ENCODE measurements at regions not wholly inside any gene's neighbourhood (a gene's known extent, or its start where the extent isn't known, plus 50 kb on each side); places are given as distances from the start of the nearest gene placed in this dataset.

DNA sequence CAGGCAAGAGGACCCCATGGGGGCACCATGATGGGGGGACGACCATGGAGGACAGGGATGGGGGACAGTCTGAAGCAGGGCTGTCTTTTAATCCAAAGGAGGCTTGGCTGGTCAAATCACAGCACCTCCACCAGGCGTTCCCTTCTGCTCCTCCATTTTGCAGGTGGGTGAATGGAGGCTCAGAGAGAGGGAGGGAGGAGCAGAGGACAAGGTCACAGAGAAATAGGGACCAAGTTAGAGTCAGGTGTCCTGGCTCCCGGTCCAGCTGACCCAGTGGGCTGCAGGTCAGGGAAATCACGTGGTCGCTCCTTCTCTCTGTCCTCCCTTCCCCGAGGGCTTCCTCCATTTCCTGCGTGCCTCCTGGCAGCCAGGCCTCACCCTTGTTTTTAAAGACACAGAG lies 156.4 kb upstream of the SMIM23 start:
- Mint-ChIP-seq H3K27me3 (ENCODE audit: low read depth) (peaks cover 26% of the 10 kb centered on the region), H3K9me3 (ENCODE audit: insufficient read depth) (no peaks in the 10 kb centered on the region), H3K27ac (no peak overlapping the region), H3K4me1 (ENCODE audit: low read depth) (no peaks in the 10 kb centered on the region), H3K36me3 (ENCODE audit: low read depth) (no peaks in the 10 kb centered on the region), H3K4me3 (no peak overlapping the region)
- POLR2A ChIA-PET: no interaction called here
- DNase-seq (no peak), ATAC-seq (no peak)
- CTCF ChIA-PET: interaction anchor here (1.4 kb wide), 2 partner anchors 260 to 280 kb away, joined by 3 to 4 read pairs; no protein-coding TSS in a partner anchor

DNA sequence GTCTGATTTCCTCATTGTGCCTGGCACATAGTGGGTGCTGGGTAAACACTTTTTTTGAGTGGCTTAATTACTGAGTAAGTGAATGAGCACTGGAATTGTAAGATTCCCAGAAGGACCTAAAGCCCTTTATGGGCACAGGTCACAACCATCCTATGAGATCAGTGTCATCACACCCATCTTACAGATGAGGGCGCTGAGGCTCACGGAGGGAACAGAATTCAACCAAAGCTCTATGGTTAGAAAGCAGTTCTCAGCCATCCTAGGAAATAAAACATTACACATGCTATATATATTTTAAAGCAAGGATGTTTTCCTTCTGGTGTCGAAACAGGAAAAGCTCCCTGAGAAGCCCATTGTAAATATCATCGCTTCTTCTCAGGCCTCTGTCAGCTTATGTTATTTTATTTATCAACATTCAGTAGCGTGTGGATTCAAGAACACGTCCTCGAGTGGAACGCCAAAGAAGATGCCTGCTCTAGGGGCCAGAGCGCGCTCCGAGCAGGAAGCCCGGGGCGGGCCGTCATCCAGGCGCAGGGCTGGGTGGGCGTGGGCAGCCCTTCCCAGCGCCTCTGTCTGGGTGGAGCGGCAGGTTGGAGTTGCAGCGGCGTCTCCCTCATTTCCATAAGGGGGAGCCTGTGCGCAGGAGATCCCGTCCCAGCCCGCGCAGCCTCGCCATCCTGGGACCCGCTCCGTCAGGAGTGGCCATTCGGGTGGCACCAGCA lies 155.8 kb upstream of the SMIM23 start:
- no peaks in the 10 kb centered on the region for H3K9me3 Mint-ChIP-seq (ENCODE audit: insufficient read depth)
- ChIA-PET POLR2A (no interaction called here), CTCF (interaction anchor here (1.3 to 1.4 kb wide), 3 partner anchors 236 to 279 kb away, joined by 3 to 4 read pairs (median 3); no protein-coding TSS in a partner anchor)
- peaks cover 26% of the 10 kb centered on the region for H3K27me3 Mint-ChIP-seq (ENCODE audit: low read depth)
- H3K4me1 Mint-ChIP-seq (ENCODE audit: low read depth): no peaks in the 10 kb centered on the region
- no peak overlapping the region for H3K4me3 Mint-ChIP-seq
- ATAC-seq (peak; percentile 55), DNase-seq (no peak)
- H3K27ac Mint-ChIP-seq: no peak overlapping the region
- no peaks in the 10 kb centered on the region for H3K36me3 Mint-ChIP-seq (ENCODE audit: low read depth)

DNA sequence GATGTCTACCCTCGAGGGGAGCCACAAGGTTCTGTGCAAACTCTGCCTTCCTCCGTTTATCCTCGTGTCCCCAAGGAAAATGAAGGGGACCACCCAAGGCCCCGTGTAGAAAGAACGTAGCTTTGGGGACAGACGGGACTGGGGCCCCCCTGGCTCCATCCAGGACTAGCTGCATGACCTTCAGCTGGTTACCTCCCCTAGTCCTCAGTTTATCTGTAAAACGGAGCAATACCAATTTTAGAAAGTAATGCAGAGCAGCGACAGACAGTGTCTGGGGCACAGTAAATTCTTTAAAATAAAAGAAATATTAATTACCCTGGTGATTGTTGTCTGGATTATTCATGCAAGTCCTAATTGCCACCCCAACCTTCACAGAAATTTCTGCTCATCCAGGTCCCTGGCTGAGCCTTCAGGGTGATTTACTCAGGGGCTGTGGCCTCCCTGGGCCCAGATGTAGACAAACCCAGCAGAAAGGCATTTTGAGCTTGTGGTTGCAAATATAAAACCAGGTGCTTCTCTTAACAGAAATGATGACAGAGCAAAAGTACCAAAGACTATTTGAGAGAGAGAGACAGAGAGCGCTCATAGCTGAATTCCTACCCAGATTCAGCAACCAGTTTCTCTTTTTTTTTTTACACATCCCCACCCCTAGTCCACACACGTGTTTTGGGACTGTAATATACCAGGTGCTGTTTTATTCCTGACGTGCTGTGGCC lies 155.1 kb upstream of the SMIM23 start:
- H3K9me3 Mint-ChIP-seq (ENCODE audit: insufficient read depth): no peaks in the 10 kb centered on the region
- no peak for ATAC-seq

DNA sequence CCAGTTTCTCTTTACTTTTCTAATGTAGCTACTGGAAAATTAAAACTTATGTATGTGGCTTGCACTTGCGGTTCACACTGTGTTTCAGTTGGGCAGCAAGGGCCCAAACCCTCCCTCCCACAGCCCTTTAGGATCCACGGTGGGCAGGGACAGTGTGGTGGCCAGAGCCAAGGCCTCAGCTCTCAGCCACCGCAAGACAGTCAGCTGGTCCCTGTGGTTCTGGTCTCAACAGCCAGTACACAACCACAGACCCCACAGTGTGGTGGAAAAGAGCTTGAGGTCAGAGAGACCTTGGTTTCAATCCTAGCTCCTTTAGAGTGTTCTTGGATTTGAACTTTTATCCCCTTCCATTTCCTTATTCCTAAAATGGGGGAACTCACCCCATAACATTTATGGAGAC lies 153.0 kb upstream of the SMIM23 start:
- ChIA-PET CTCF (no interaction called here), POLR2A (no interaction called here)
- no peak for DNase-seq
- Mint-ChIP-seq H3K27me3 (ENCODE audit: low read depth) (peaks cover 26% of the 10 kb centered on the region), H3K27ac (no peak overlapping the region), H3K4me1 (ENCODE audit: low read depth) (no peaks in the 10 kb centered on the region), H3K9me3 (ENCODE audit: insufficient read depth) (no peaks in the 10 kb centered on the region), H3K4me3 (no peak overlapping the region), H3K36me3 (ENCODE audit: low read depth) (no peaks in the 10 kb centered on the region)
- ATAC-seq: no peak

More for the DNA sequence above, 155.1 kb upstream of the SMIM23 start:
- no peak overlapping the region for H3K4me3 Mint-ChIP-seq
- no peak overlapping the region for H3K27ac Mint-ChIP-seq
- ChIA-PET CTCF (interaction anchor here (1.3 to 1.4 kb wide), 3 partner anchors 236 to 278 kb away, joined by 3 to 4 read pairs (median 3); no protein-coding TSS in a partner anchor), POLR2A (interaction anchor here (0.5 kb wide), 1 partner anchor 37 kb away, joined by 3 read pairs; no protein-coding TSS in a partner anchor)
- no peaks in the 10 kb centered on the region for H3K36me3 Mint-ChIP-seq (ENCODE audit: low read depth)
- no peaks in the 10 kb centered on the region for H3K4me1 Mint-ChIP-seq (ENCODE audit: low read depth)
- no peak for DNase-seq
- peaks cover 26% of the 10 kb centered on the region for H3K27me3 Mint-ChIP-seq (ENCODE audit: low read depth)

DNA sequence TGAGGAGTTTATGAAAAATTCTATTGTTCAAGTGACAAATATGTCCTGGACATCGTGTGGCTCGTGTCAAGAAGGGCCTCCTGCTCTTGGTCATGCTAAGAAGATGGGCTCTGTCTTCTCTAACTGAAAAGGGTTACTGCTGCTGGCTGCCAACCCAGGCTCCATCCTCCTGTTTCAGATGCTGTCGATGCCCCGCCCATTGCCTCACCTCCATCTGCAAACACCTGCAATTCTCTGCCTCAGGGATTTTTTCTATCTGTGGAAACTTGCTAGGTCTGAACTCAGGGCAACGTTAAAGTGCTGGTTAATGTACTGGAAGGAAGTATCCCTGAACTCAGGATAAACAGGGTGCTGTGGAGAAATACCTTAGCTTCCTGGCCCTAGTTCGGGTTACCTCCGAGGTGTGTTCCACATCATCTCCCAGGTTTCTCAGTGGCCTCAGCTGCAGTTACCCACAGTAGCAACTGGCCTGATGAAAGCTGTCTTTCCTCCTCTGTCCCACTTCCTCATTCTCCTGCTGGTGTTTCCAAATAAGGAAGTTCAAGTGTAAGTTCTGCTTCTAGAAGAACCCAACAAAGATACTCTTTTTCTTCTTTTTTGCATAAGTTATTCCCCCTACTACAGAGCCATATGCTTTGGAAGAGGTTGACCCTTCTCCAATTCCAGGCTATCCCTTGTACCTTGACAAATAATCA lies 151.7 kb upstream of the SMIM23 start:
- Mint-ChIP-seq H3K4me3 (no peak overlapping the region), H3K27me3 (ENCODE audit: low read depth) (peaks cover 22% of the 10 kb centered on the region)
- POLR2A ChIA-PET: no interaction called here

DNA sequence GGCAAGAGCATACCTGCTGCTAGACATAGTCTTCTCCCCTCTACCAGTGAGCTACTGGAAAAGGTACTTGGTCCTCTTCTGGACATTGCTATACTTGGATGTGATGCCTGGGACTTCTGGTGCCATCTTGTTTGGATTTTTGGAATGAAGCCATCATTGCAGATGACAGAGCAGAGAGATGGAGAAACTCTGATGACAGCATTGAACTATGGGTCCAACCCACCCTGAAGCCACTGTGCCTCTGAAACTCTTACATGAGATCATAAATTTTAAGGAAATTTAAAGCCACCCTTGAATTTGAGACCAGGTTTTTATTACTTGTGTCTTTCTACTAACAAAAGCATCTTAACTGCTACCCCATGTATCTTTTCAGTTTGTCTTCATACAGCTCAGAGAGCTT lies 151.1 kb upstream of the SMIM23 start:
- H3K9me3 Mint-ChIP-seq (ENCODE audit: insufficient read depth): no peaks in the 10 kb centered on the region
- H3K27ac Mint-ChIP-seq: no peak overlapping the region
- no peaks in the 10 kb centered on the region for H3K4me1 Mint-ChIP-seq (ENCODE audit: low read depth)
- DNase-seq (no peak), ATAC-seq (no peak)
- H3K36me3 Mint-ChIP-seq (ENCODE audit: low read depth): no peaks in the 10 kb centered on the region
- ChIA-PET POLR2A (no interaction called here), CTCF (no interaction called here)
- no peak overlapping the region for H3K4me3 Mint-ChIP-seq
- peaks cover 22% of the 10 kb centered on the region for H3K27me3 Mint-ChIP-seq (ENCODE audit: low read depth)

More for the DNA sequence above, 151.7 kb upstream of the SMIM23 start:
- H3K36me3 Mint-ChIP-seq (ENCODE audit: low read depth): no peaks in the 10 kb centered on the region
- ATAC-seq: no peak
- H3K9me3 Mint-ChIP-seq (ENCODE audit: insufficient read depth): no peaks in the 10 kb centered on the region
- no peak overlapping the region for H3K27ac Mint-ChIP-seq
- no peak for DNase-seq
- H3K4me1 Mint-ChIP-seq (ENCODE audit: low read depth): no peaks in the 10 kb centered on the region
- CTCF ChIA-PET: no interaction called here

DNA sequence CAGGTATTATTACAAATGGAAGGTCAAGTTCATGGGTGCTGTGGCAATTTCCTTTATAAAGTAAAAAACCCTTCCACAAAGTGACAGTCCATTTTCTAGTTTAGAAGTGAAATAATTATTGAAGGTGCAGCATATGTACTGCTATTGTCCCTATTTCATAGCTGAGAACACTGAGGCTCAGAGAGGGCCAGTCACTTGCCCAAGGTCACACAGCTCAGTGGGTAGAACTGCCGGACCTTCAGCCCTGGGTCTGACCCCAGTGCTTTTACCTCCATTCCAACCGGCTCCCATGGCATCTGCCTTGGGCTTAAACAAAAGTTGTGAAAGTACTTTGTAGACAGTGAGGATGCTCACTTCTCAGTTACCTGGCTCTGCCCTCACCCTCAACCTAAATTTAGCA lies 150.6 kb upstream of the SMIM23 start:
- H3K27ac Mint-ChIP-seq: no peak overlapping the region
- ChIA-PET POLR2A (no interaction called here), CTCF (no interaction called here)
- peaks cover 22% of the 10 kb centered on the region for H3K27me3 Mint-ChIP-seq (ENCODE audit: low read depth)
- H3K4me1 Mint-ChIP-seq (ENCODE audit: low read depth): no peaks in the 10 kb centered on the region
- no peaks in the 10 kb centered on the region for H3K36me3 Mint-ChIP-seq (ENCODE audit: low read depth)
- DNase-seq: no peak
- H3K9me3 Mint-ChIP-seq (ENCODE audit: insufficient read depth): no peaks in the 10 kb centered on the region
- H3K4me3 Mint-ChIP-seq: no peak overlapping the region
- no peak for ATAC-seq

DNA sequence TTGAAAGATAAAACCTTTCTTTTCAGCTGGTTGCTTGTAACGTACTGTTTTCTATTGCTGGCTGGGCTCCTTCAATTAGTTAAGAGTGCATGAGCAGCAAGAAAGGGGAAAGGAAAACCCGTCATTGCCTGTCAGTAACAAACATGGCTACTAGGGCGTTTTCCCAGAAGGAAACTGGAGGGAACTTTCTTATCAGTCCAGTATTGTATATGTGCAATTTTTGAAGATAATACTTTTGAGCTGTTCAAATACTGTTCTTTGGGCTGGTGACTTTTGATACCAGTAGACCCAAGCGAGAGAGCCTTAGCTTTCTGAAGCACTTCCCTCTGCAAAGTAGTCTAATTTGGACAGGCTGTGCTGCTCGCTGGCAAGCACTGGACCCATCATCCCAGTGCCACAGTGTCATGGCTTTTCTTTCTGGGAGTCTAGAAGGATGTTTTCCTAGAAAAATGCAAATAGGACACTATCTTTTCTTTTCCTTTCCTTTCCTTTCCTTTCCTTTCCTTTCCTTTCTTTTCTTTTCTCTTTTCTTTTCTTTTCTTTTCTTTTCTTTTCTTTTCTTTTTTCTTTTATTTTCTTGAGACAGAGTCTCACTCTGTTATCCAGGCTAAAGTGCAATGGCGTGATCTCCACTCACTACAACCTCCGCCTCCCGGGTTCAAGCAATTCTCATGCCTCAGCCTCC lies 149.9 kb upstream of the SMIM23 start:
- CTCF ChIA-PET: no interaction called here
- no peak for DNase-seq
- H3K27ac Mint-ChIP-seq: no peak overlapping the region
- H3K4me3 Mint-ChIP-seq: no peak overlapping the region
- H3K4me1 Mint-ChIP-seq (ENCODE audit: low read depth): no peaks in the 10 kb centered on the region
- POLR2A ChIA-PET: no interaction called here
- ATAC-seq: no peak
- H3K27me3 Mint-ChIP-seq (ENCODE audit: low read depth): peaks cover 17% of the 10 kb centered on the region
- no peaks in the 10 kb centered on the region for H3K9me3 Mint-ChIP-seq (ENCODE audit: insufficient read depth)
- no peaks in the 10 kb centered on the region for H3K36me3 Mint-ChIP-seq (ENCODE audit: low read depth)

DNA sequence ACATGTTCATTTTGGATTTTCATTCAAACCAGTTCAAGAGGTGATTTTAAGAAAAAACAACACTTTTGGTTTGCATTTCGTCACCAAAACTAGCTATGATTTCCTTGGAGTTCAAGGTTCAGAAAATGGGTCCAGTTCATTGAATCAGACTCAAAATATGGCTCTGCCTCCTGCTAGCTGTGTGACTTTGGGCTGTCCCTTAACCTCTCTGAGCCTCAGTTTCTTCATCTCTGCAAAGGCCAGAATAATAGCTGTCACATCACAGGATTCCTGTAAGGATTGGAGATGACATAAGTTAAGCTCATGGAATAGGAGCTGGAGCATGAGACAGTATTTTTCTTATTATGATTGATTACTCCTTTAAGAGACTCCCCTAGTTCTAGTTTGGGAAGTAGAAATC lies 147.8 kb upstream of the SMIM23 start:
- Mint-ChIP-seq H3K36me3 (ENCODE audit: low read depth) (no peaks in the 10 kb centered on the region), H3K27me3 (ENCODE audit: low read depth) (peaks cover 6% of the 10 kb centered on the region), H3K9me3 (ENCODE audit: insufficient read depth) (no peaks in the 10 kb centered on the region), H3K4me3 (no peak overlapping the region), H3K27ac (no peak overlapping the region), H3K4me1 (ENCODE audit: low read depth) (no peaks in the 10 kb centered on the region)
- DNase-seq (no peak), ATAC-seq (no peak)
- CTCF ChIA-PET: no interaction called here
- POLR2A ChIA-PET: no interaction called here

DNA sequence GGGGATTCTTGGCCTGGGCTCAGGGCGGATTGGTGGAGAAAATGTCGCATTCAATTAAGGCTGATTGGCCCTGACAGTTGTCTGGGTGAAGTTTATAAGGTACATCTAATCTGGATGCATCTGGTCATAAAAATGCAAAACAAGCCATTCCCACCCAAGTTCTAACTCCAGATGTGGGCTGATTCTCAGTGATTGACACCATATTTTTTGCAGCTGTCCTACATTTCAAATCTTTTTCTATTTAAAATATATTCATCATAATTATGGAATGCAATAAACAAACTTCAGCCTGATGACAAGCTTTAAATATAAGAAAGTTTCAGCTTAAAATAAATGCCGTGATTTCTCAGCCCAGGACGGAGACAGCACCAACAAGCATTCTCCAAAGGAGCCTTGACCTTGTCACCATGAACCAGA lies 146.4 kb upstream of the SMIM23 start:
- Mint-ChIP-seq H3K4me1 (ENCODE audit: low read depth) (no peaks in the 10 kb centered on the region), H3K4me3 (no peak overlapping the region), H3K9me3 (ENCODE audit: insufficient read depth) (no peaks in the 10 kb centered on the region), H3K27me3 (ENCODE audit: low read depth) (peaks cover 2% of the 10 kb centered on the region), H3K36me3 (ENCODE audit: low read depth) (no peaks in the 10 kb centered on the region), H3K27ac (no peak overlapping the region)
- ChIA-PET CTCF (no interaction called here), POLR2A (no interaction called here)
- no peak for ATAC-seq
- DNase-seq: no peak

DNA sequence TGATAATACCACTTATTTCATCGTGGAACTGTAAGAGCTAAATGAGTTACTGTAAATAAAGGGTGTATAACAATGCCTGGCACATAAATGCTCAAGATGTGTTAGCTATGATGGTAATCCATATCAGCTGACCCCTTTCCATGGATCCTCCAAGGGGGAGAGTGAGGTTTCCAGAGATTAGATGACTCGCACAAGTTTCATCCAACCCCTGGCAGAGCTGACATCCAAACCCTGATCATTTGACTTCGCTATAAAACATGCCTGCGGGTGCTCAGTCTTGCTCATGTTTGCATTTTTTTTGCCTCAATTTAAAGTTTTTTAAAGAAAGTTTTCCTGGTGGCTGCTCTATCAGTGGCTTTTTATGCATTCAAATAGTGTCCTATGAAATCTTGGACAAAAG lies 145.7 kb upstream of the SMIM23 start:
- Mint-ChIP-seq H3K9me3 (ENCODE audit: insufficient read depth) (no peaks in the 10 kb centered on the region), H3K36me3 (ENCODE audit: low read depth) (no peaks in the 10 kb centered on the region), H3K4me1 (ENCODE audit: low read depth) (no peaks in the 10 kb centered on the region), H3K27ac (no peak overlapping the region), H3K4me3 (no peak overlapping the region), H3K27me3 (ENCODE audit: low read depth) (peaks cover 2% of the 10 kb centered on the region)
- no peak for ATAC-seq
- no peak for DNase-seq
- ChIA-PET CTCF (interaction anchor here (0.7 kb wide), 1 partner anchor 60 kb away, joined by 4 read pairs; no protein-coding TSS in a partner anchor), POLR2A (no interaction called here)

DNA sequence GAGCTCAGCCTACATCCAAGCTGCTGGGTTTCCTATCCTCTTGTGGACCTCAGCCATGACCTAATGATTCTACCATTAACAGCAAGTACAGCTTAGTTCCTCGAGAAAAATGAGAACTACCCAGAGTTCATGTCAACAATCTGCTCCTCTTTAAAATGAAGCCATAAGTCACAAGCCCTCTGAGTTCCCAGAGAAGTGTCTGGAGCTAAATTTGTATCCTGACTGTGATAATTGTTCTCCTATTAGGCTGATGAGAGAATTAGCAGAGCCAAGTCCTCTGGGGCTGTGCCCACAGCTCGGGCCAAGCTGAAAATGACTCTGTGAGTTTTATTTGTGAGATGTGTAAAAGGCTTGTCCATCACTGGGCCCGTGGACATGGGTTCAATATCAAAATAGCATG lies 145.1 kb upstream of the SMIM23 start:
- DNase-seq (no peak), ATAC-seq (no peak)
- Mint-ChIP-seq H3K4me3 (no peak overlapping the region), H3K4me1 (ENCODE audit: low read depth) (no peaks in the 10 kb centered on the region), H3K36me3 (ENCODE audit: low read depth) (no peaks in the 10 kb centered on the region), H3K9me3 (ENCODE audit: insufficient read depth) (no peaks in the 10 kb centered on the region), H3K27ac (no peak overlapping the region), H3K27me3 (ENCODE audit: low read depth) (peaks cover 2% of the 10 kb centered on the region)
- ChIA-PET POLR2A (no interaction called here), CTCF (no interaction called here)

Measured in activated CD8-positive, alpha-beta T cell treated with anti-CD3 and anti-CD28 coated beads, Interleukin-2, amount 10 ng/mL, durations not matched to agents 7 days and 5 days (primary cell).